Hepatocyte (in vitro differentiated cells): ENCODE measurements at regions not wholly inside any gene's neighbourhood (a gene's known extent, or its start where the extent isn't known, plus 50 kb on each side); places are given as distances from the start of the nearest gene placed in this dataset.

ENCODE experiments used
- DNase-seq: peaks from one replicate; pipeline ENCODE4 v3.0.0-alpha.2; 2016; ENCODE audit warnings: low spot score
- H2AFZ ChIP-seq: fragments of 200-600 bp; sonication (generic); 2 replicates; pipeline ENCODE4 v1.6.0; 2016; ENCODE audit warnings: antibody characterized with exemption, mild to moderate bottlenecking
- H3K27ac ChIP-seq: fragments of 200-600 bp; sonication (generic); 2 replicates; pipeline ENCODE4 v1.5.1; 2016; ENCODE audit warnings: mild to moderate bottlenecking
- H3K27me3 ChIP-seq: fragments of 200-600 bp; sonication (generic); 2 replicates; pipeline ENCODE4 v1.6.1; 2016
- H3K36me3 ChIP-seq: fragments of 200-600 bp; sonication (generic); replicated peaks from 2 replicates; pipeline ENCODE4 v1.5.1; 2016; ENCODE audit warnings: low read depth; ENCODE audit not compliant: insufficient read depth
- H3K4me1 ChIP-seq: fragments of 200-600 bp; sonication (generic); 2 replicates; pipeline ENCODE4 v1.5.1; 2016; ENCODE audit warnings: mild to moderate bottlenecking, moderate library complexity; ENCODE audit not compliant: insufficient read depth
- H3K4me2 ChIP-seq: fragments of 200-600 bp; sonication (generic); 2 replicates; pipeline ENCODE4 v1.6.0; 2016
- H3K4me3 ChIP-seq: fragments of 200-600 bp; sonication (generic); 2 replicates; pipeline ENCODE4 v1.5.1; 2016; ENCODE audit warnings: mild to moderate bottlenecking
- H3K79me2 ChIP-seq: fragments of 200-600 bp; sonication (generic); 2 replicates; pipeline ENCODE4 v1.6.0; 2017; ENCODE audit warnings: mild to moderate bottlenecking
- H3K9me2 ChIP-seq: fragments of 200-600 bp; sonication (generic); replicated peaks from 2 replicates; pipeline ENCODE4 v1.6.0; 2017; ENCODE audit warnings: mild to moderate bottlenecking; ENCODE audit not compliant: insufficient read depth
- H3K9me3 ChIP-seq: fragments of 200-600 bp; sonication (generic); 2 replicates; pipeline ENCODE4 v1.5.1; 2016; ENCODE audit warnings: low read depth, mild to moderate bottlenecking
- H4K20me1 ChIP-seq: fragments of 200-600 bp; sonication (generic); 2 replicates; pipeline ENCODE4 v1.6.0; 2016; ENCODE audit warnings: mild to moderate bottlenecking; ENCODE audit not compliant: insufficient read depth, poor library complexity, severe bottlenecking
- EZH2 ChIP-seq: fragments of 200-600 bp; sonication (generic); IDR thresholded peaks from 2 replicates; pipeline ENCODE4 v1.6.1; 2016; ENCODE audit warnings: antibody characterized with exemption, mild to moderate bottlenecking, borderline replicate concordance
- EZH2phosphoT487 ChIP-seq: fragments of 200-600 bp; sonication (generic); IDR thresholded peaks from one replicate; pipeline ENCODE4 v1.6.1; 2018; ENCODE audit warnings: antibody characterized with exemption, mild to moderate bottlenecking, low read depth, moderate library complexity; ENCODE audit not compliant: unreplicated experiment, severe bottlenecking
- WGBS: methylation state at CpG from one replicate; pipeline ENCODE4 v1.1.6; 2016; ENCODE audit warnings: low lambda C conversion rate; ENCODE audit errors: missing lambda C conversion rate; 5-methylcytosine and 5-hydroxymethylcytosine counted together
- TF ChIP-seq, protein P1 (sequence below): fragments of 200-600 bp; sonication (generic); IDR thresholded peaks from 2 replicates; pipeline ENCODE4 v1.5.1; 2016; ENCODE audit warnings: antibody characterized with exemption, mild to moderate bottlenecking; ENCODE audit not compliant: poor library complexity

DNA sequence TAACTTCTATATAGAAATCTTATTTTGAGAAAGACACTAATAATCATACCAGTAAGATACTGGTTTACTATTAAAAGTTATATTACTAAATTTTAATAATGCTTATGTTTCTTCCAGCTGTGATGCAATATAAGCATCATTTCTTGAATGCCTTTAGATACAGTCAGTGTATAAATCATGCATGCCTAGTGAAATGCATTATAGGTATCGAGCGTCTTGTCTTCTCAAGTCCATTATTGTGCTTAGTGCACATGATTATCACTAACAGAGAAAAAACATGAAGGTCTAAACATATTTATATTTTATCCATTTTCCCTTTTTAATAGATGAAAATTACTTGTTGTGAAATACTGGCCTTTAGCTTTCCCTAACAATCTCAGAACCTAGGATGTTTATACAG lies 1021.5 kb upstream of the AGA start:
- Histone ChIP-seq H3K36me3 (no peaks in the 10 kb centered on the region), H4K20me1 (no peaks in the 10 kb centered on the region), H3K4me2 (no peak overlapping the region), H3K9me2 (no peaks in the 10 kb centered on the region), H3K27me3 (no peaks in the 10 kb centered on the region), H3K79me2 (no peaks in the 10 kb centered on the region), H3K4me1 (no peaks in the 10 kb centered on the region), H3K27ac (no peak overlapping the region), H3K9me3 (no peaks in the 10 kb centered on the region), H3K4me3 (no peak overlapping the region), H2AFZ (no peak overlapping the region)
- WGBS = 91% methylated on average over 2 of the region's 2 CpGs
- no peak for TF ChIP-seq EZH2
- TF ChIP-seq, protein P1, sequence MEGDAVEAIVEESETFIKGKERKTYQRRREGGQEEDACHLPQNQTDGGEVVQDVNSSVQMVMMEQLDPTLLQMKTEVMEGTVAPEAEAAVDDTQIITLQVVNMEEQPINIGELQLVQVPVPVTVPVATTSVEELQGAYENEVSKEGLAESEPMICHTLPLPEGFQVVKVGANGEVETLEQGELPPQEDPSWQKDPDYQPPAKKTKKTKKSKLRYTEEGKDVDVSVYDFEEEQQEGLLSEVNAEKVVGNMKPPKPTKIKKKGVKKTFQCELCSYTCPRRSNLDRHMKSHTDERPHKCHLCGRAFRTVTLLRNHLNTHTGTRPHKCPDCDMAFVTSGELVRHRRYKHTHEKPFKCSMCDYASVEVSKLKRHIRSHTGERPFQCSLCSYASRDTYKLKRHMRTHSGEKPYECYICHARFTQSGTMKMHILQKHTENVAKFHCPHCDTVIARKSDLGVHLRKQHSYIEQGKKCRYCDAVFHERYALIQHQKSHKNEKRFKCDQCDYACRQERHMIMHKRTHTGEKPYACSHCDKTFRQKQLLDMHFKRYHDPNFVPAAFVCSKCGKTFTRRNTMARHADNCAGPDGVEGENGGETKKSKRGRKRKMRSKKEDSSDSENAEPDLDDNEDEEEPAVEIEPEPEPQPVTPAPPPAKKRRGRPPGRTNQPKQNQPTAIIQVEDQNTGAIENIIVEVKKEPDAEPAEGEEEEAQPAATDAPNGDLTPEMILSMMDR = no peak
- no peak for TF ChIP-seq EZH2phosphoT487
- no peak for DNase-seq

DNA sequence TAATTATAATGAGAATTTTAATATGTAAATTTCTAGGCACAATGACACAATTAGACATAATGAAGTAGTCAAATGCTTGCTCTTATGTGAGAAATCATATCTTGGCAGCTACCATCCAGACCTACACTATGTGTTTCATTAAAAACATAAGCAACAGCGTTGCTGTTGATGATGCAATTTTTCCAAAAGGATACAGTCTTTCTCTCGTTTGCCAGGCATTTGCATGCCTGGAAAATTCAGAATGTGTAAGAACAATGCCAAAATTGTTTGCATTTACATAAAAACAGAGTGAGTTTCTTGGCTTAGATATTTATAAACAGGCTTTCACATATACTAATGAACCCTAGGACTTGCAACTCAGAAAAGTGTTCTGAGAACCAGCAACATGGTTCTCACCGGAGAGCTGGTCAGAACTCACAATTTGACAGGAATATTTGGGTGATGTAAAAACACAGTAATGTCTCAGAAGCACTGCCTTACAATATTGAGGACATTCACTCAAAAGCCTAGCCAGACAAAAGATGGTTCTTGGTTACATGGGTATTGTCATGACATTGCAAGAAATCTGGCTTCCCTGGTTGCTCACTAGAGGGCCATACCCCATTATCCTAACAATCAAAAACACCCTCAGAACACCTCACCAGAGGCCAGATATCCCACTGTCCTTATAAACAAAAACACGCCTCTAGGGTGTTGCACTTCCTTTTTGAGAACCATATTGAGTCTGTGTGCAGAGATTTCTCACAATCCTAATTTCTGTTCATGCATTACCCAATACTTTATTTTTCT lies 1029.0 kb upstream of the AGA start:
- no peaks in the 10 kb centered on the region for H3K36me3 ChIP-seq
- DNase-seq = no peak
- WGBS = 80% methylated on average over 4 of the region's 4 CpGs

DNA sequence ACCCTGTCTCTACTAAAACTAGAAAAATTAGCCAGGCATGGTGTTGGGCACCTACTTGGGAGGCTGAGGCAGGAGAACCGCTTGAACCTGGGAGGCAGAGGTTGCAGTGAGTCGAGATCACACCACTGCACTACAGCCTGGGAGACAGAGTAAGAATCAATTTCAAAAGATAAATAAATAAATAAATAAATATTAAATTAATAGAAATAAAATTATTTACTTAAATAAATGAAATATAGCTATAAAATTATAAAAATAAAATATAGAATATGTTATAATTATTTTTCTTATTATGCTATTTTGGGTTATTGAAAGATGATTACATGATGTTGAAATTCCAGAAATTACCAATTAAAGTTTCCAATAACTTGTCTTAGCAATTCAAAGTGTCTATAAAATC lies 1029.8 kb upstream of the AGA start:
- Histone ChIP-seq H4K20me1 (no peaks in the 10 kb centered on the region), H3K4me3 (no peak overlapping the region), H3K27ac (no peak overlapping the region), H3K4me1 (no peaks in the 10 kb centered on the region), H3K79me2 (no peaks in the 10 kb centered on the region), H3K9me3 (no peaks in the 10 kb centered on the region), H3K27me3 (no peaks in the 10 kb centered on the region), H3K9me2 (no peaks in the 10 kb centered on the region), H3K36me3 (no peaks in the 10 kb centered on the region), H3K4me2 (no peak overlapping the region), H2AFZ (no peak overlapping the region)
- WGBS = 95% methylated on average over 2 of the region's 2 CpGs
- DNase-seq = no peak
- TF ChIP-seq EZH2 (no peak), EZH2phosphoT487 (no peak)
- TF ChIP-seq, protein P1 = no peak

More for the DNA sequence above, 1029.0 kb upstream of the AGA start:
- no peaks in the 10 kb centered on the region for H3K4me1 ChIP-seq
- no peak overlapping the region for H3K27ac ChIP-seq
- no peaks in the 10 kb centered on the region for H3K27me3 ChIP-seq
- no peaks in the 10 kb centered on the region for H3K9me3 ChIP-seq
- H4K20me1 ChIP-seq = no peaks in the 10 kb centered on the region
- TF ChIP-seq EZH2 = no peak
- no peak for TF ChIP-seq EZH2phosphoT487
- TF ChIP-seq, protein P1 = no peak
- H3K9me2 ChIP-seq = no peaks in the 10 kb centered on the region
- no peaks in the 10 kb centered on the region for H3K79me2 ChIP-seq
- H3K4me3 ChIP-seq = no peak overlapping the region
- H3K4me2 ChIP-seq = no peak overlapping the region
- H2AFZ ChIP-seq = no peak overlapping the region
